Ramos (cell line): ENCODE measurements at regions not wholly inside any gene's neighbourhood (a gene's known extent, or its start where the extent isn't known, plus 50 kb on each side); places are given as distances from the start of the nearest gene placed in this dataset.

Experiments used
- in situ Hi-C: fragments of 300-500 bp; cut with MboI; formaldehyde crosslinking; loops from one replicate; pipeline ENCODE4 v1.14.3; 2022; ENCODE audit warnings: low sequenced_read_pairs; ENCODE audit not compliant: unreplicated experiment

DNA sequence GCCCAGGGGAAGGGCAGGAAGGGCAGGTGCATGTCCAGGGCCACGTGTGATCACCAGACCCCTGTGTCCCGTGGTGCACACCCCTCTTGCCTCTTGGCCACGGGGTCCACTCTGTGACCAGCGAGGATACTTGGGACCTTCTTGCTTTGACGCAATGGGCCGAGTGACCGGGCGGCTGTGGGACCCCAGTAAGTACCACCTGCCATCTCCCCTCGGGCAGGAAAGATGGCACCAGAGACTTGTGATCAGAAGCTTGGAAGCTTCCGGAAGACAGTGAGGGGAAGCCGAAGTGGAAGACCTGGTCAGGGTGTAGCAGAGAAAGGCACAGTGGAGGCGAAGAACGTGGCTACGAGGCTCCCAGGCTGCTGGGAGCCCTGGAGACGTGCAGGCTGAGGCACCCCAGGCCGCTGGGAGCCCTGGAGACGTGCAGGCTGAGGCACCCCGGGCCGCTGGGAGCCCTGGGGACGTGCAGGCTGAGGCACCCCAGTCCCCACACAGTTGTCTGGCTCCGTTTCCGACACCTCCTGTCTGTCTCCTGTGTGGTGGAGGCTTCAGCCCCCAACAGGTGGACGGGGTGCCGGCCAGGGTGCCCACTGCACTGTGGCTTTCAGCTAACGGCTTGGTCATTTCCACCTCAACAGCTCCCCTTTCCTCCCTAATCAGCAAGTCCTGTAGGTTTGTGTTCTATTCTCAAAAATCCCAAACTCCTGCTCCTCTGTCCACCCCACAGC is 663.5 kb downstream of the BRD1 start:
- in situ Hi-C loops = no loop called here

DNA sequence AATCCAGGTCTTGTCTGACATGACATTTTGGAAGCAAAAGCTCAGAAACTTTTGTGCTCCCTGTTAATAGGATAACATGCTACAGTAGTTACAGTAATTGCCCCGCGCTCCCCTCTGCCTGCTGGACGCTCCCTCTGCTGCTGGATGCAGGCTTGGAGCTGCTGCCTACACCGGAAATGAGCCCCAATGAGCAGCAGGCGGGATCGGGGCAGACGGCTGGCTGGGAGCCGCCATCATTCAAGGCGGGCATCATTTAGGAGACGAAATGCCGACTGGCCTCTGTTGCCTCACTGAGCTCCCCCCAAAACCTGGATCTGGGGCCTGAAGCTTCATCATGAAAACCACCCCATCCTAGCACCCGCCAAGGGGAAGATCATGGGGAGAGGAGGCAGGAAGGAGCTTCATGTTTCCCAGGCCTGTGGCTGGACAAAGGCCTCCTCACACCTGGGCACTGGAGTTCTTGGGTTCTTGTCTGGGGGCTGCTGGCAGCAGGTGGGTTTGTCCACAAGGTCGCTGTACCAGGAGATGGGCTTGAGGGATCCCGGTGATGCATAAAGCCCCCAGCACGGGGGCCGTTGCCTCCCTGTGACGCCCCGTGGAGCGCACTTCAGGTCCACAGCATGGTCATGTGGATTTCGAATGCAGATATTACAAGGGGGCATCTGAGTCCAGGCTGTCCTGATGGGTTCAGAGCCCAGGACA is 664.3 kb downstream of the BRD1 start:
- in situ Hi-C loops = no loop called here

DNA sequence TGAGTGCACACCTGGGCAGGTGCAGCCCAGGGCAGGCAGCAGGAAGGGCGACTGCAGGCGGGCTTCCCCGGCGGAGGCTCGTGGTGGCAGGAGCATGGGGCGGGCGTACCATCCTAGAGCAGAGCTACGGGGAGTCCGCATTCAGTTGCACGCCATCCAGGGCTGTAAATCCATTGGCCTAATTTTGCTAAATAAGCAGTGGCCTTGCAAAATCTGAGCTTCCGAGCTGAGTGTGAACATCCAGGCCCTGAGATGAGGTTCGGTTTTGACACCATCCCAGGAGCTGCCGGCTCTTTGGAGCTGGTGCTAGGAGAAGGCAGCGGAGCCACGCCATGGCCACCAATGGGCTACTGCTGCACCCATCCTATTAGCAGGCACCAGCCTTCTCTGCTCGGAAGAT is 664.8 kb downstream of the BRD1 start:
- in situ Hi-C loops = no loop called here

DNA sequence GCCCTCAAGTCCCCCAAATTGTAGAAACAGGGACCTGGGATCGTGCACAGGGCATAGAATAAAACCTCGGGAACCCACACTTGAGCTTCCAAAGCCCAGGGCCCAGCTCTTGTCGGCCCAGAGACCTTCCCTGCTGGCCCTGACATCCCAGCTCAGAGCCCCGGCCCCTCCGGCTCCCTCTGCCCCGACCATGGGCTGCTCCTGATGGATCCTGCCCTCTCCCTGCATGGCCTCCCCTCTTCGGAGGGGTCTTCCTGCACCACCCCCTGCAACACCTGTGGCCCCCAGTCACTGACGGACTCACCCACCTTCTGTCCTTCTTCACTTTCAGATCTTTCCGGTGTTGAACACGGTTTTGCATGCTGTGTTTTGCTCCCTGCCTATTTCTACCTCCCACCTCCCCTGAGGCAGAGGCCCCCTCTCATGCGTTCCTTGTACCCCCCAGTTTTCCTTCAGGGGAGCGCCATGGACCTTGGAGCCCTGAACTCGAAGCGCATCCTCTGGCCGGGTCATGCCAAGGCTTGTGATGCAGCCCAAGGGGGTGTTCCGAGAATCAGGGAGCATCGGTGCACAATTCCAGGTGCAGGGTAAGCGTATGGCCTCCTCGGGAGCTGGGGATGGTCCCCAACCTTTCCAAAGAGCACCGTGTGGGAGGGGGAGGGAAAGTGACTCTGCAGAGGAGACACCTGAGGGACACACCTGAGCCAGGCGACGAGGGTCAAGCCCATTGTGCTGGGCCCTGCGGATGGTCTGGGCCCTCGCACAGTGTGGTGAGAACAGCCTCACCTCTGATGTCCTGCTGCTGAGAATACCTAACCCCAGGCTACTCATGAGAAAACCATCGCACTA is 666.4 kb downstream of the BRD1 start:
- in situ Hi-C loops = no loop called here

DNA sequence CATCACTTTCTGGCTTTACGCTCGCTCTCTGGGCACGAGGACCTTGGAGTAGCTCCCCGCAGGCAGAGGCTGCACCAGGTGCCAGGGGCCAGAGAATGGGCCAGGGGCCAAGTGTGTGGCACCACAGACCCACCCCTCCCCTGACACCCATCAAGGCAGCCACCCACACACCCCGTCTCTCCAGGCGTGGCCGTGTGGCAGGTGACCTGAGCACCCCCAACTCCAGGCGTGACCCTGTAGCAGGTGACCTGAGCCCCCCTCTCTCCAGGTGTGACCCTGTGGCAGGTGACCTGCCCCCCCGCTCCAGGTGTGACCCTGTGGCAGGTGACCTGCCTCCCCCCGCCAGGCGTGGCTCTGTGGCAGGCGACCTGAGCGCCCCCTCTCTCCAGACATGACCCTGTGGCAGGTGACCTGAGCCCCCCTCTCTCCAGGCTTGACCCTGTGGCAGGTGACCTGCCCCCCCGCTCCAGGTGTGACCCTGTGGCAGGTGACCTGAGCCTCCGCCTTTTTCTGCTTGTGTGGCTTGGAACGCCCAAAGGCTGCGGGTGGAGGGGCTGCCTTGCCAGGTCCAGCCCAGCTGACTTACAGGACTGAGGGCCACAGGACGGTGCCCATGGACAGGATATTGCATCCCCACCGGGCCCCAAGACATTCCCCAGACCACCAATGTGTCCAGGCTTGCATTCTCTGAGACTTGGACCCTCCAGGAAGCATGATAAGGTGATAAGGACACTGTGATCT is 667.2 kb downstream of the BRD1 start:
- in situ Hi-C loops = no loop called here

- in situ Hi-C loops = no loop called here
These were observed 668.0 kb downstream of the BRD1 start for GRCh38 chr22:49159711-49160110.

DNA sequence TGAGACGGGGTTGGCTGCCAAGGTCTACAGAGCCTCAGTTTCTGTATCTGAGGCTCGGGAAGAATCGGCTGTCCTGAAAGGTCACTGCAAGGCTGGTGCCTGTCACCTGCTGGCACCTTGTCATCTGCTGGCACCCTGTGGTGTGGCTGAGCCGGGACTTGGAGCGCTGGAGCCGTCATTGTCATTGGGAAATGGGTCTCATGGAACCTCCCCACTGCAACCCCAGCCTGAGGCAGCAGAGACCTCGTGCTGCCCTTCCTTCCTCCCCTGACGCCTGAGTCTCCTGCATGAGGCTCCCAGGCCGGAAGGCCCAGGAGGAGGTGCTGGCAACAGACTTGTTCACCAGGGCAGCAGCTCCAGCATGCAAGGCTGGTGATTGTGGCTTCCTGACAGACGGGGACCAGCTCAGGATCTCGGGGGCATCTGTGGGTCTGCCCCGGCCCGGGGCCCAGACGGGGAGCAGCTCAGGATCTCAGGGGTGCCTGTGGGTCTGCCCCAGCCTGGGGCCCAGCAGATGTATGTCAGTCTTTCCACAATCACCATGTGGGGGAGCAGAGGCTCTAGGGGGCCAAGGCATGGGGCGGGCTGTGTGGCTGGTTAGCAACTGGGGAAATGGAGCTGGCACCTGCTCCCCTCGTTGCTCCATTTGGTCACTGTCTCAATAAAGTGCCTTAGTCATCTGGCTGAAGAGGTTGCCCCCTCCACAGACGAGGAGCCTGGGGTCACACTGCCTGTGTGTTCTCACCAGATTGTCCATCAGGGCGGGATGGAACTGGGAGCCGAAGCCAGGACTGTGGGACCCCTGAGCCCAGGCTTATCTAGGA is 668.7 kb downstream of the BRD1 start:
- in situ Hi-C loops = no loop called here

DNA sequence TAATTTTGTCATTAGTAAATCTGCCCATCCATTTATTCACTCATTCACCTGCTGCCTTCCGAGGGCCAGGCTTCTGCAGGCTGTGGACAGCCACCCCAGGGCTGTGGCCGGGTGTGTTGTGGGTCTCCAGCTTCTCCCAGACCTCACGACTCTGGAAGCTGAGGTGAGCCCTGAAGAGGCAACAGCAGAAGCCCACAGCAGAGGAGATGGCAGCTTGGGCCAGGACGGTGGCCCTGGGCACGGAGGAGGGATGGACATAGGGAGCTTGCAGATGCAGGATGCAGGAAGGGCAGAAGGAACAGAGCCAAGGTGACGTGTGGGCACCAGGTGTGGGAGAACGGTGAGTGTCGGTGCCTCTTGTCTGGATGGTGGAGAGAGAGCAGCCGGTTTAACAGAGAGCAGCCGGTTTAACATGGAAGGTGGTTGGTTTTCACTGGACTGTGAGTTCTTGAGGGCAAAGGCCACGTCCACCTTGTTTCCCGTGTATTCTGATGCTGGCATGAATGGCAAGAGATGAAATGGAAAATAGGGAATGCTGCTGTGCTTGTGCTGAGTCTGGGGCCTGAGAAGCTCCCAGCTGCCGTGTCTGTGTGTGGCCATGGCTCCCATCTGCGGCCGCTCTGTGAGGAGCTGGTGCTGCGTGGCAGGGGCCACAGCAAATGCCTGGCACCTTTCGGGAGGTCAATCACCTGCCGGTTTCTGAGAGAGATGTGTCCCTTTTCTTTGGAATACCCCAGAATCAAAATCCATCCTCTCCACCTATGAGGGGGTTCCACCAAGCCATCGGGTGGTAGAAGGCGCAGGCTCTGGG is 669.9 kb downstream of the BRD1 start:
- in situ Hi-C loops = no loop called here

- in situ Hi-C loops = no loop called here
These were observed 670.9 kb downstream of the BRD1 start for GRCh38 chr22:49156662-49157285.

- in situ Hi-C loops = no loop called here
These were observed 671.7 kb downstream of the BRD1 start for GRCh38 chr22:49155770-49156580.

DNA sequence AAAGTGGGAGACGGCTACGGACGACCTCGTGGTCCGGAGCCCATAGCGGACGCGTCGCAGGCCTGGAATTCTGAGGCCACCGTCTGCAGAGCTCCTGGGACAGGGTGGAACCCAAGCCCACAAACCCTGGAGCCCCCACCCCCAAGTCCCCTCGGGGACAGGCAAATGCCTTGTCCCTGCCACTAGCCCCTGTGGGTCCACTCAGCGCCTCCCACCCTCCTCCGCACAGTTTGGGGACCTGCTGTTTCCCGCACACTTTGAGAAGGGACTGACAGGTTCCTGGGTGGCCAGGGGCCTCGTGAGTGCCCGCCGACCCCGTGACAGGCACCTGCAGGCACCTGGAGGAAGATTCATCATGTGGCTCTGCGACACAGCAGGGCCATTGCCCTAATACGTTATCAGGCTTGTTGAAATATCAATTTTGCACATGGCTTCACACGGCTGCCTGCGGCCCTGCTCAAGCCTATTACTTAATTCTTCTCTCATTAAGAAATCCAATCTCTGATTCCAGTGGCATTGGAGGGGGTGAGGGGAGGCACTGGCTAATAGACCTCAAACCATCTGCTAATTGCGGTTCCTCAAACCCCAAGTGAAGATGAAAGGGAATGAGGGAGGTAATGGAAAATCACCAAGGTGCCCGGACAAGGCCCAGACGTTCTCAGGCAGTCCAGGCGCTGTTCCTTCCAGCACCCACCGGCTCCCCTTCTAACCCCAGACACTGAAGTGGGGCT is 672.5 kb downstream of the BRD1 start:
- in situ Hi-C loops = no loop called here

- in situ Hi-C loops = no loop called here
These were observed 673.2 kb downstream of the BRD1 start for GRCh38 chr22:49154433-49154832.

- in situ Hi-C loops = no loop called here
These were observed 673.8 kb downstream of the BRD1 start for GRCh38 chr22:49153921-49154320.

DNA sequence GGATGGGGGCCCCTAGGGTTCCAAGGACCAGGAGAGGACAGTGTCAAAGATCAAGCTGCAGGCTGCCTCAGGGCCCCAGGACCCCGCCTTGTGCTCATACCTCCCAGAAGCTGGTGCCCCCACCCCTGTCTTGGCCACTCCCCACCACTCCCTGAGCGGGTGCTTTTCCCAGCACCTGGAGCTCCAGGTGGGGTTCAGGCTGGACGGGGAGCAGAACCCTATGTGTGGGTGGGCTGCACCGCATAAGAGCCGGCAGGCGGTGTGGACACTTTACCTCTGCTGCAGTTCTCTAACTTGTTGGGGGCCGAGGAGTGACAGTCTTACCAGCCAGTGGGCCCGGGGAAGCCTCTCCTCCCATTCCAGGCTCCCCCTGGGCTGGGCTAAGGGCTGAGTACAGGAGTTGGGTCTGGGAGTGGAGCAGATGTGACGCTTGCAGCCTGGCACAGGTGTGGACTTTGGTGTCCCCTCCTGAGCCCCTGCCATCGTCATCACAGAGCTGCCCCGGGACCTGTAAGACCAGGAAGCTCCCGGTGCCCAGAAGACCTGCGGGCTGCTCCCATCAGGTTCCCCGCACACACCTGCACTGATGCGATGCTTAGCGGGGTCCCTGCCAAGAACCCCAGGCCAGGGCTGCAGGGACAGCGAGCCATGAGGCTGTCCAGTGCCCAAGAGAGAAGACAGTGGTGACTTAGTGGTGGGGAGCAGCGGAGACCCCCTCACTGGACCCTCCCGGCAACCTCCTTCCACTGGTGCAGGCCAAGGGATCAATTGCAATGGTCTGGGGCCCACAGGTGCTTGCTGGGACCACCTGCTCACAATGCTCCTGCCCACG is 674.5 kb downstream of the BRD1 start:
- in situ Hi-C loops = no loop called here

GRCh38 chr22:49152127-49152938 is 675.3 kb downstream of the BRD1 start:
- in situ Hi-C loops = no loop called here
